ENCODE measurements at regions not wholly inside any gene's neighbourhood (a gene's known extent, or its start where the extent isn't known, plus 50 kb on each side); places are given as distances from the start of the nearest gene placed in this dataset.

GRCh38 chr13:61664801-61665705 is 249.4 kb upstream of the PCDH20 start (continued):
- TF ChIP-seq ZBTB2 (CRISPR knock-in tag; IDR thresholded peaks at IDR 0.05; ENCODE audit: low read depth) (no peak), TFE3 (CRISPR knock-in tag; IDR thresholded peaks at IDR 0.05) (peak; percentile 91), ATF4 (CRISPR knock-in tag; IDR thresholded peaks at IDR 0.05) (peak in 1 of 2 experiments; percentile 73; a peak in 2 of 4 replicates), BCL3 (CRISPR knock-in tag; IDR thresholded peaks at IDR 0.05) (no peak), ZNF281 (CRISPR knock-in tag; IDR thresholded peaks at IDR 0.05; ENCODE audit: borderline replicate concordance) (no peak), ZGPAT (CRISPR knock-in tag; IDR thresholded peaks at IDR 0.05) (peak; percentile 85; the same call in 1 of the 2 replicates), FOXP4 (CRISPR knock-in tag; IDR thresholded peaks at IDR 0.05) (peak; percentile 94), THAP9 (CRISPR knock-in tag; IDR thresholded peaks at IDR 0.05; ENCODE audit: borderline replicate concordance) (peak; percentile 47; the same call in 1 of the 2 replicates), DRAP1 (CRISPR knock-in tag; IDR thresholded peaks at IDR 0.05) (peak; percentile 41; the same call in 1 of the 2 replicates), FOXO1 (CRISPR knock-in tag; IDR thresholded peaks at IDR 0.05) (peak; percentile 94)
